Neuron (in vitro differentiated cells): ENCODE measurements at regions not wholly inside any gene's neighbourhood (a gene's known extent, or its start where the extent isn't known, plus 50 kb on each side); places are given as distances from the start of the nearest gene placed in this dataset.

Experiments
- H2AFZ ChIP-seq: one replicate; pipeline ENCODE4 v1.6.1; 2013; ENCODE audit warnings: low read depth, mild to moderate bottlenecking, inconsistent platforms, low read length, moderate library complexity
- H3K27me3 ChIP-seq: one replicate; pipeline ENCODE4 v1.6.1; 2013; ENCODE audit warnings: low read length; ENCODE audit not compliant: insufficient read depth
- H3K36me3 ChIP-seq: one replicate; pipeline ENCODE4 v1.6.1; 2013; ENCODE audit warnings: low read length; ENCODE audit not compliant: insufficient read depth
- H3K4me1 ChIP-seq: one replicate; pipeline ENCODE4 v1.6.1; 2013; ENCODE audit warnings: low read length; ENCODE audit not compliant: insufficient read depth
- H3K4me3 ChIP-seq: 2 replicates; pipeline ENCODE4 v1.5.1; 2013; ENCODE audit warnings: mild to moderate bottlenecking, low read length, moderate library complexity
- H3K9me3 ChIP-seq: one replicate; pipeline ENCODE4 v1.6.1; 2013; ENCODE audit warnings: low read length

DNA sequence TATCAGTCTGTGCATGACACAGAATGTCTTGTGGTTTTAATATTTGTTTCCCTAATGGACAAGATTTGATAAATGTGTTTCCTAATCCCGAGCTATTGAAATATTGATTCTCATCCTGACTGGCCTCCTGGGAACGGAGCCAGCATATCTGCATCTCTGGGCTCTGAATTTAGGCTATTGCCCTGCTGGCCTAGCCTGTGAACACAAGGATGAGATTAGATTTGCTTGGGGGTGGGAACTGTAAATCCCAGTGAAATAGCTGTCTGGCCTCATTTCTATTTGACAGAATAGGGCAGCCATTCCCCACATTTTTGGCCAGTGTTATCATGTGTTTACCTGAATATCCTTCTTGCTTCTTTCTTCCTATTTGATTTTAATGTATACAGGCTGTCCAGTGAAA, 198.4 kb upstream of the SOX4 start:
- H3K4me1 ChIP-seq = peaks cover 17% of the 10 kb centered on the region
- no peaks in the 10 kb centered on the region for H3K27me3 ChIP-seq
- no peaks in the 10 kb centered on the region for H3K9me3 ChIP-seq
- no peaks in the 10 kb centered on the region for H3K36me3 ChIP-seq
- H3K4me3 ChIP-seq = no peak overlapping the region
- no peak overlapping the region for H2AFZ ChIP-seq

DNA sequence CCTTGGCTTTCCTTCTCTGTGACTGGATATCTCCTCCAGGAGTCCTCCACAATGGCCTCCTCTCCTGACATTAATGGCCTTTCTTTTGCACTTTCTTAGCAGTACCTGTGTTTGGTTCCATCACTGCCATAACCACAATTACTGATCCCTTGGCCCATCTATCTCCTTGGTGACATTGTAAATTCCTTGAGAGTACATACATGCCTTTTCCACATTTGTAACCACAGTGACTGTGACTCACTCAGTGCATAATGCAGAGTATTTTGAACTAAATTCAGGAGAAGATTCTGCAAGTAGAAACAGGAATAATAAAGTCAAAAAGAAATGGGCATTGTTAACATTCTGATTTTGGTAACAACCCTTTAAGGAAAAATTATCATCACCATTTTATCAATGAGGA, 197.2 kb upstream of the SOX4 start:
- H3K36me3 ChIP-seq = no peaks in the 10 kb centered on the region
- no peak overlapping the region for H3K4me3 ChIP-seq
- H3K9me3 ChIP-seq = no peaks in the 10 kb centered on the region
- H2AFZ ChIP-seq = no peak overlapping the region
- no peaks in the 10 kb centered on the region for H3K27me3 ChIP-seq
- H3K4me1 ChIP-seq = peaks cover 17% of the 10 kb centered on the region

DNA sequence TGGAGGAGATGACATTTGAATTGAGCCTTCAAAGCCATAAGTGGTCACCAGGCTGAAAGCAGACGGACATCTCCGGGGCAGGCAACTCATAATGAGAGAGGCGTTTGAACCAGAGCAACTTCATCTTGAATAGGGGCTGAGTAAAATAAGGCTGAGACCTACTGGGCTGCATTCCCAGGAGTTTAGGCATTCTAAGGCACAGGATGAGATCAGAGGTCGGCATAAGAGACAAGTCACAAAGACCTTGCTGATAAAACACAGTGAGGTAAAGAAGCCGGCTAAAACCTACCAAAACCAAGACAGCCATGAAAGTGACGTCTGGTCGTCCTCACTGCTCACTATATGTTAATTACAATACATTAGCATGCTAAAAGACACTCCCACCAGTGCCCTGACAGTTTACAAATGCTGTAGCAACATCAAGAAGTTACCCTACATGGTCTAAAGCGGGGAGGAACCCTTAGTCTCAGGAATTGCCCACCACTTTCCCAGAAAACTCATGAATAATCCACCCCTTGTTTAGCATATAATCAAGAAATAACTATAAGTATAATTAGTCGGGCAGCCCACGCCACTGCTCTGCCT, 194.7 kb upstream of the SOX4 start:
- Histone ChIP-seq H3K36me3 (no peaks in the 10 kb centered on the region), H3K4me1 (peaks cover 17% of the 10 kb centered on the region), H3K27me3 (no peaks in the 10 kb centered on the region), H3K4me3 (no peak overlapping the region), H2AFZ (no peak overlapping the region), H3K9me3 (no peaks in the 10 kb centered on the region)

DNA sequence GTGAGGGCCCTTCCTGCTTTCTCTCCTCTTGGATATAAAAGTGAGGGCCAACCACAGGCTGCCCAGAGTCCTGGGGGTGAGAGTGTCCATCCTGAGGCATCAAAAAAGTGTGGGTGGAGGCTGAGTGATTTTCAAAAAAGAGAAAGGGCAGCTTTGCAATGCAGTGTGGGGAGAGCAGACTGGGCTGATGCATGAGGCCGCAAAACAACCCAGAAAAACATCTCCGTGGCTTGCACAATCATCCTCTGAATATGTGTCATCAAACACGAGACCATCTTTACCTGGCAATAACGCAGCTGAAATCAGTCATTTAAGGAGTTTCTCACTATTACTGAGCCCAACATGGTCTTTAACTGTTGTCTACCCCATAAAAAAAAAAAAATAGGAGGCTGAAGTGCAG, 191.2 kb upstream of the SOX4 start:
- Histone ChIP-seq H3K4me1 (peaks cover 12% of the 10 kb centered on the region), H3K4me3 (no peak overlapping the region), H3K27me3 (no peaks in the 10 kb centered on the region), H3K36me3 (no peaks in the 10 kb centered on the region), H3K9me3 (no peaks in the 10 kb centered on the region), H2AFZ (no peak overlapping the region)

DNA sequence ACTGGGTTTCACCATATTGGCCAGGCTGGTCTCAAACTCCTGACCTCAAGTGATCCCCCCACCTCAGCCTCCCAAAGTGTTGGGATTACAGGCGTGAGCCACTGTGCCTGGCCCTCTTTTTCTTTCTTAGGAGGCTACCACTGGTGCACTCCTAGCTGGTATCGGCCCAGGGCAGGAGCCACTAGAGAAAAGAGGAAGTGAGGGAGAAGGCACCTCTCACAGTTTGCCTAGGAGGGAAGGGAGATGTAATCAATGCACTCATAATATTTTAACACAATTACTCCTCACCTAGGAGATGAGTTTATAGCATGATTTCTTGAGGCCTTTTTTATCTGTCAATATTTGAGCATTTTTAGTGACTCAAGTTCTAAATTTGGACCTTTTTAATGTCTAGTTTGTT, 189.0 kb upstream of the SOX4 start:
- Histone ChIP-seq H2AFZ (no peak overlapping the region), H3K9me3 (no peaks in the 10 kb centered on the region), H3K4me3 (no peak overlapping the region), H3K27me3 (no peaks in the 10 kb centered on the region), H3K36me3 (no peaks in the 10 kb centered on the region), H3K4me1 (peaks cover 2% of the 10 kb centered on the region)

DNA sequence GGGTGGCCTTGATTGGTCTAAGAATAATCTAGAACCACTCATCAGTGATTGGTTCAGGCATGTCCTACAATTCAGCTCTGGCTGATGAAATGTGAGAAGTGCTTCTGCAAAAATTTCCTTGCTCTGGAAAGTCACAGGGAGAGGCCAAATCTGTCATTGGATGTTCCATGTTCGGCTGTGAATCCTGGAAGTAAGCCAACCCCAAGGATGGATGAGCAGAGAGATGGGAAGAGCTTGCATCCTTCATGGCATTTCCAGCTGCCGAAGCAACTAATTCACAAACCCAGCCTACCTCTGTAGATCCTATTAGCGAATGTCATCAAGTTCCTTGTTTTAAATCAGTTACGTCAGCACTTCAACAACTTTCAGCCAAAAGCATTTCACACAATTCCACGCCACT, 187.2 kb upstream of the SOX4 start:
- Histone ChIP-seq H2AFZ (no peak overlapping the region), H3K4me3 (no peak overlapping the region), H3K36me3 (no peaks in the 10 kb centered on the region), H3K9me3 (no peaks in the 10 kb centered on the region), H3K27me3 (no peaks in the 10 kb centered on the region), H3K4me1 (no peaks in the 10 kb centered on the region)

DNA sequence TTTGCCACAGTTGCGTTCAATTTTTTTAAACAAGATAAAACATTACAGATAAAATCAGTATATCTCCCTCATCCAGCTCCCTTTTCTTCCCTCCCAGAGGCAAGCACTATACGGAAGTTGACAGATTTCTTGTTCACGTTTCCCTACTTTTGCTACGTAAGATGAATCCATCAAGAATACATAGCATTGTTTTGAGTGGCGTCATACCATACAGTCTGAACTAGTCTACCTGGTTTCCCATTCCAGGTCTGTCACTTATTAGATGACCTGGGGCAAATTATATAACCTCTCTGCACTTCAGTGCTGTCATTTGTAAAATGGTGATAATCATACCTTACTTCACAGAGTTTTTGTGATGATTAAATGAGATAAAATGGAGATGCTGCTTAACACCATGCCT, 184.3 kb upstream of the SOX4 start:
- Histone ChIP-seq H2AFZ (no peak overlapping the region), H3K4me3 (no peak overlapping the region), H3K4me1 (peaks cover 4% of the 10 kb centered on the region), H3K27me3 (no peaks in the 10 kb centered on the region), H3K9me3 (no peaks in the 10 kb centered on the region), H3K36me3 (no peaks in the 10 kb centered on the region)

DNA sequence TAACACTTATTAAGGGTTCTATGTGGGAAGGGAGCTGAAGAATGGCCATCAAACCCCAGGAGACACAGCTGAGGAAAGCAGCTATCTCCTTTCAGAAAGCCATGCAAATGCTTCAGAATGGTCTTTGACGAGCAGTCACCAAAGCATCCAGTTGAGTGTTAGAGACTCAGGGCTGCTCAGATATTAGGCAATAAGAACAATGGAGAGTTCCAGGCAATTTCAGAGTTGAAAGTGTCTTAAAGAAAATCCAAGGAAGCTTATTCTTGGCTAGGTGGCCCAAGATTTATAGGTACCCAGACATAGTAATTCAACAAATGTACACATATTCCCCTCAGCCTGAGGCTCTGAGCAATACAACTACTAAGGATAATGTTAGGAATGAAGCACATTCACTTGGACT, 180.1 kb upstream of the SOX4 start:
- H3K9me3 ChIP-seq = no peaks in the 10 kb centered on the region
- no peaks in the 10 kb centered on the region for H3K36me3 ChIP-seq
- H2AFZ ChIP-seq = no peak overlapping the region
- peaks cover 4% of the 10 kb centered on the region for H3K4me1 ChIP-seq
- H3K27me3 ChIP-seq = no peaks in the 10 kb centered on the region
- no peak overlapping the region for H3K4me3 ChIP-seq

DNA sequence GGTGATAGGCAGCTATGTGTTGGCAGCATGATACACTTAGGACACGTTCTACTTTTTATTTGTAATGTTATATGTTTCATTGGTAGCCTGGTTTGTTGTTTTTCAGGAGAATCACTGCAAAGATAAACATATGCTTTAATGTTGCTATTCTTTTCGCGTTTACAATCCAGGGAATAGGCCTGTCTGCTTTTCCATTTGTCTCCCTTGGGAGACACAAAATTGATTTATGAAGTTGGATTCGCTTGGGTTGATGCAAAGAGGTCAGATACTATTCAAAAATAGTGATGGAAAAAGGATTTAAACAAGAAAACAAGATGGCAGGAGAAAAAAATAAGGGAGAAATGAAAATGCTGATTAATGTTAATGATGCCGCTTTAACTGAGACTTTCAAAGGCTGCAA, 179.5 kb upstream of the SOX4 start:
- no peaks in the 10 kb centered on the region for H3K9me3 ChIP-seq
- no peaks in the 10 kb centered on the region for H3K36me3 ChIP-seq
- no peak overlapping the region for H3K4me3 ChIP-seq
- H2AFZ ChIP-seq = no peak overlapping the region
- H3K27me3 ChIP-seq = no peaks in the 10 kb centered on the region
- H3K4me1 ChIP-seq = peaks cover 4% of the 10 kb centered on the region

DNA sequence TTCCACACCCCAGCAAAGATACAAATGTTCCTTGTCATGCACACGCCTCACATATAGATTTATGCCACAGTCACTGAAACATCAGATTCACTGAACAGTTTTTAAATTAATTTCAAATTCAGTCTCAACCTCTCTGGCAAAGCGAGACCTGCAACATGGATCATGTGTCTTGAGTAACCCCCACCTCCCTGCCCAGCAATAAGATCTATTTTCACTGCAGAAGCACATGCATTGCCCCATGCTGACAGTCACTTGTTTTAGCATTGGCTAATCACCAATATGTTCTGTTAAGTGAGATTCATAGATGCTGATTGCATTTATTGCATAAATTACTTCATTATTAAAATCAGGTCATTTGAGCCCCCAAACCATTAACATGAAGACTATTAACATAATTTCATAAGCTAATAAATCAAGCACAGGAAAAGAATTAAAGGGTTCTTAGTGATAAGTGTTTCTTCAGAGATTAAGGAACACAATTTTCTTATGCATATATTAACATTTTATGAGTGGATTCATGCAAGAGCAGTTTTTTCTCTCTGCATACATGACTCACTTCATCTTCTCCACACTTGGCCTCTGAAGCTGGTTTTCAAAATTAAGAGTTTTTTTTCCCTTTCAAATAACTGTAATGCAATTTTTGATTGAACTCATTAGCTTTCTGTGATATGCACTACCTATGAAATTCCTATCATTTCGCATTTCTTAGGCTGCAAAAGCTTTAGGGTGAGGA, 173.2 kb upstream of the SOX4 start:
- H2AFZ ChIP-seq = no peak overlapping the region
- no peaks in the 10 kb centered on the region for H3K9me3 ChIP-seq
- H3K4me3 ChIP-seq = no peak overlapping the region
- H3K27me3 ChIP-seq = no peaks in the 10 kb centered on the region
- H3K4me1 ChIP-seq = no peaks in the 10 kb centered on the region
- no peaks in the 10 kb centered on the region for H3K36me3 ChIP-seq

DNA sequence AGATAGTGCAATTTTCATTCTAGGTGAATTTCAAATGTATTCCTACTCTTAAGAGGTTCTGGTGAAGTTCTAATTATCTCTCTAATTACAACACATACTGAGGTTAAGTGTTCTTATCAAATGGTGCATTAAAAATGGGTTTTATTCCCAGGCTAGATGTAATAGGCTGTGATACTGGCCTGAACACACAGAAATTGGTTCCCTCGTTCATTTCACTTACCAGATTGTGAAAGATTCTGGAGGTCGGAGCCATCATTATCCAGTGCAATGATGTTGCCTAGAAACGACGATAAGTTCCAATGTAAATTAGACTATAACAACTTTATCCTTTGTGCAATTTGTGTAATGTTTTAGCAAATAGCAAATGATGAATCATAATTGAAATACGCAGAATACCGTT, 172.6 kb upstream of the SOX4 start:
- H3K9me3 ChIP-seq = no peaks in the 10 kb centered on the region
- no peaks in the 10 kb centered on the region for H3K27me3 ChIP-seq
- H3K36me3 ChIP-seq = no peaks in the 10 kb centered on the region
- no peaks in the 10 kb centered on the region for H3K4me1 ChIP-seq
- no peak overlapping the region for H3K4me3 ChIP-seq
- no peak overlapping the region for H2AFZ ChIP-seq

DNA sequence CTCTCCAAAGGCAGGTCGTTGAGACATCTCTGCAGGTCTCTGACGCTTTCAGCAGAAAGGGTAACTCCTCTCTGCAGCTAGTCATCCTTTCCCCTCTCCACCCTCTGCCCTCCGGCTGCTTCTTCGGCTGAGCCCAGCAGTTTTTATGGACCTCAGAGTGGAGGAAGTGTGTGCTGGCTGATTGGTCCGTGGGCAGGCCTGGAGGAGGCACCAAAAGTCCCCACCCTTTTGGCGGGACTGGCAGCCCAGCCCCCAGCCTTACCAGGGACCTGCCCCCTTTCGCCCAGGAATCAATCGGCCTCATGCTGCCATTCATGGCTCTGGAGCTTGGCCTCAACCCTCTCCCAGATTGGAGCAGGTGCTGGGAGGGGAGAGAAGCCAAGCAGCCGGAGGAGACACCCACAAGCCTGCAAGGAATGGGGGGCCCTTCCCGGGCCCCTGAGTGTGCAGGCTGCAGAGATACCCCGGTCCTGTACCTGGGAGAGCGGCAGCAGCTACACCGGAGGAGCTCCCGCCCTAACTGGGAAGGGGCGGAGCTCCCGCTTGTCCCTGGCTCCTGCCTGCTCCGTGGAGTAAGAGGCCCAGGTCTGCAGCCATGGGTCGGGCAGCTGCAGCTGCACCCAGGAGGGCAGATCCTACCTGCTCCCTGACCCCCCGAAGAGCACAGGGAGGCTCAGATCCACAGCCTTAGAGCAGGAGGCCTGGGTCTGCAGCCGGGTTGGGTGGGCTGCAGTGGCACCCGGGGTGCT, 170.3 kb upstream of the SOX4 start:
- Histone ChIP-seq H3K9me3 (no peaks in the 10 kb centered on the region), H2AFZ (no peak overlapping the region), H3K36me3 (no peaks in the 10 kb centered on the region), H3K27me3 (no peaks in the 10 kb centered on the region), H3K4me3 (no peak overlapping the region), H3K4me1 (no peaks in the 10 kb centered on the region)

DNA sequence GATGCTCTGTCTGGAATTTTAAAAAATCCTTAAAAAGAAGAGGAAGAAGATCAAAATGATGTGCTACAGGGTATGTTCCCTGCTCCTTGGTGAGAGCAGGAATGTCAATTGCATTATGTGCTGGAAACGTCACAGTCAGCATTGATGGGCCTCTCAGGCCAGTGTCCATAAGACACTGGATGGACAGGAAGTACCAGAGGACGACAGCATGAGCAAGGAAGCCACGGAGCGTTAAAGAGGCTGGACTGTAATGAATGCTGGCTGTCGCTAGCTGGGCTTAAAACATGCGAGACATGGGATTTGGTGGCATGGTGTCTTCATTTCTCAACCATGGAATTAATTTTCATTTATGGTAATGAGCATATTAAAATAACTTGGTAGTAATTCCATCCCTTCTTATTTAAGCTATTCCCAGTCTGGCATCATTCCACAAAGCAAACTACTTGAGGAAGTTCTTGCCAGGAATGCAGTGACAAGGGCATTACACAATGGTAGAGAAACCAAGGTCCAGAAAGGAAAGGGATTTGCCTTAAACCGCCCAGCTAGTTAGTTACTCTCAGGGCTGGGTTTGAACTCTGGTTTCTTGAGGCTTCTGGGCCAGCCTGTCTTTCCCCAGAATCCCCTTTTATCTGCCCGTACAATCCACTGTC, 166.6 kb upstream of the SOX4 start:
- Histone ChIP-seq H3K4me3 (no peak overlapping the region), H3K4me1 (no peaks in the 10 kb centered on the region), H3K36me3 (no peaks in the 10 kb centered on the region), H3K9me3 (no peaks in the 10 kb centered on the region), H3K27me3 (no peaks in the 10 kb centered on the region), H2AFZ (no peak overlapping the region)
